ENCODE measurements at regions not wholly inside any gene's neighbourhood (a gene's known extent, or its start where the extent isn't known, plus 50 kb on each side); places are given as distances from the start of the nearest gene placed in this dataset.

- CTCF ChIA-PET (ENCODE audit: partially characterized antibody), result no interaction called here
- H3K9ac ChIP-seq (replicated peaks in 1 of 4; ENCODE audit: extremely low read depth in 1 of 4, low read depth in 3 of 4, low read length in 3 of 4), result no peak overlapping the region
- no peak overlapping the region for H3K23ac ChIP-seq (ENCODE audit: insufficient read length)
- H4K8ac ChIP-seq (ENCODE audit: extremely low read depth, insufficient read depth, low read length), result no peak overlapping the region
- FAIRE-seq (no peak), DNase-seq (ENCODE audit: low read depth in 1 of 2, low spot score in 2 of 2) (no peak)
- H2BK20ac ChIP-seq (ENCODE audit: low read length), result no peak overlapping the region
- H3K4me1 ChIP-seq (replicated peaks in 1 of 4; ENCODE audit: control insufficient read depth in 3 of 4, insufficient read depth in 4 of 4, low read length in 3 of 4), result no peaks in the 10 kb centered on the region
- no peak overlapping the region for H2BK15ac ChIP-seq (ENCODE audit: low read length)
- POLR2A ChIA-PET (ENCODE audit: partially characterized antibody), result no interaction called here
- no peak overlapping the region for H2BK5ac ChIP-seq (ENCODE audit: low read depth, low read length)
- H2BK120ac ChIP-seq (replicated peaks; ENCODE audit: low read depth, low read length), result no peak overlapping the region
- H3K79me2 ChIP-seq (ENCODE audit: control insufficient read depth in 1 of 2, insufficient read depth in 2 of 2, low read length in 2 of 2), result no peaks in the 10 kb centered on the region
- H3K14ac ChIP-seq (ENCODE audit: insufficient read length), result no peak overlapping the region
- no peak overlapping the region for H4K91ac ChIP-seq (replicated peaks; ENCODE audit: insufficient read length, low read length)
- H3K27me3 ChIP-seq (replicated peaks in 1 of 4; ENCODE audit: control insufficient read depth in 3 of 4, extremely low read depth in 1 of 4, insufficient read depth in 3 of 4, low read length in 3 of 4), result no peaks in the 10 kb centered on the region
- no peak overlapping the region for H3K4me2 ChIP-seq (ENCODE audit: insufficient read depth in 1 of 2, low read depth in 2 of 2, low read length in 2 of 2)
- no peaks in the 10 kb centered on the region for H4K20me1 ChIP-seq (replicated peaks in 1 of 2; ENCODE audit: control insufficient read depth in 1 of 2, insufficient read depth in 2 of 2, low read length in 2 of 2)
- no peak overlapping the region for H2AFZ ChIP-seq (ENCODE audit: low read length)
- no peak overlapping the region for H3K4ac ChIP-seq (replicated peaks; ENCODE audit: insufficient read length, low read depth, low read length)
- H3K9me3 ChIP-seq (ENCODE audit: insufficient read depth in 2 of 2, low read depth in 1 of 2, low read length in 1 of 2), result peaks cover 4 to 11% of the 10 kb centered on the region in 2 experiments; a peak in 2 of 4 replicates
- WGBS, 2 experiments (ENCODE audit: extremely low coverage in 1 of 2, insufficient coverage in 1 of 2, insufficient read length in 1 of 2, insufficient replicate concordance in 2 of 2, low coverage in 1 of 2, low lambda C conversion rate in 2 of 2, missing lambda C conversion rate in 1 of 2), result 85% methylated on average over 2 of the region's 2 CpGs; no CpG with 5 or more reads in 1 of the 2 experiments
- no peak overlapping the region for H4K5ac ChIP-seq (ENCODE audit: insufficient read length, low read depth, low read length)
- no peaks in the 10 kb centered on the region for H3K23me2 ChIP-seq (ENCODE audit: low read depth, low read length)
- H2BK12ac ChIP-seq (ENCODE audit: low read depth, low read length), result no peak overlapping the region
- H3K56ac ChIP-seq (replicated peaks; ENCODE audit: insufficient read length, low read depth, low read length), result no peak overlapping the region
- H2AK5ac ChIP-seq (ENCODE audit: low read depth, low read length), result no peak overlapping the region
- no peaks in the 10 kb centered on the region for H3K36me3 ChIP-seq (ENCODE audit: control insufficient read depth in 2 of 4, insufficient read depth in 4 of 4, low read length in 3 of 4)
- H3K27ac ChIP-seq (ENCODE audit: low read depth, low read length), result no peak overlapping the region
- H3K4me3 ChIP-seq (ENCODE audit: extremely low read depth in 1 of 4, insufficient read depth in 2 of 4, low read depth in 3 of 4, low read length in 4 of 4), result no peak overlapping the region
- H3K18ac ChIP-seq (ENCODE audit: extremely low read depth, low read length), result no peak overlapping the region
- H3K79me1 ChIP-seq (ENCODE audit: low read depth, low read length), result no peaks in the 10 kb centered on the region
- TF ChIP-seq JUND (IDR thresholded peaks at IDR 0.05; ENCODE audit: low read length), result no peak
Observed at GRCh38 chr1:55751776-55752175, 536.6 kb upstream of the USP24 start.
